AG08395 (cell line): ENCODE measurements at regions not wholly inside any gene's neighbourhood (a gene's known extent, or its start where the extent isn't known, plus 50 kb on each side); places are given as distances from the start of the nearest gene placed in this dataset.

ENCODE experiments used
- DNase-seq: peaks from one replicate; pipeline ENCODE4 v3.0.0; 2012; ENCODE audit warnings: mixed read lengths, low spot score

- DNase-seq = no peak
These were observed 370.3 kb downstream of the ZNF536 start for GRCh38 chr19:30742406-30742938.

GRCh38 chr19:30741566-30741965 is 369.4 kb downstream of the ZNF536 start:
- DNase-seq = no peak

- DNase-seq = peak; percentile 38
These were observed 367.2 kb downstream of the ZNF536 start for GRCh38 chr19:30739394-30739793.

GRCh38 chr19:30738047-30738446 is 365.9 kb downstream of the ZNF536 start:
- DNase-seq = no peak

- DNase-seq = no peak
These were observed 362.5 kb downstream of the ZNF536 start for GRCh38 chr19:30734669-30735068.

- DNase-seq = no peak
These were observed 361.8 kb downstream of the ZNF536 start for GRCh38 chr19:30733826-30734550.

GRCh38 chr19:30731591-30731990 is 359.4 kb downstream of the ZNF536 start:
- no peak for DNase-seq

GRCh38 chr19:30729451-30729850 is 357.3 kb downstream of the ZNF536 start:
- DNase-seq = no peak

GRCh38 chr19:30722761-30723160 is 350.6 kb downstream of the ZNF536 start:
- no peak for DNase-seq

- DNase-seq = no peak
These were observed 350.0 kb downstream of the ZNF536 start for GRCh38 chr19:30722186-30722585.

GRCh38 chr19:30719999-30720345 is 347.8 kb downstream of the ZNF536 start:
- DNase-seq = peak; percentile 48

GRCh38 chr19:30719189-30719998 is 347.2 kb downstream of the ZNF536 start:
- DNase-seq = peak; percentile 59

- DNase-seq = peak; percentile 11
These were observed 346.5 kb downstream of the ZNF536 start for GRCh38 chr19:30718707-30719106.

GRCh38 chr19:30718014-30718413 is 345.8 kb downstream of the ZNF536 start:
- no peak for DNase-seq

- no peak for DNase-seq
These were observed 345.2 kb downstream of the ZNF536 start for GRCh38 chr19:30717381-30717780.

- no peak for DNase-seq
These were observed 340.5 kb downstream of the ZNF536 start for GRCh38 chr19:30712431-30713337.

GRCh38 chr19:30711826-30712225 is 339.6 kb downstream of the ZNF536 start:
- DNase-seq = no peak

GRCh38 chr19:30711296-30711695 is 339.1 kb downstream of the ZNF536 start:
- no peak for DNase-seq

GRCh38 chr19:30710721-30711120 is 338.5 kb downstream of the ZNF536 start:
- DNase-seq = no peak

- no peak for DNase-seq
These were observed 336.4 kb downstream of the ZNF536 start for GRCh38 chr19:30708416-30709178.

GRCh38 chr19:30704771-30705330 is 332.7 kb downstream of the ZNF536 start:
- DNase-seq = no peak
